B cell (primary cell): ENCODE measurements at regions not wholly inside any gene's neighbourhood (a gene's known extent, or its start where the extent isn't known, plus 50 kb on each side); places are given as distances from the start of the nearest gene placed in this dataset.

ENCODE experiments used
- ATAC-seq: fragments of 200-7000 bp; cut with Tn5 transposase; one replicate; pipeline ENCODE4 v1.10.0; 2021; ENCODE audit warnings: low read depth, mild to moderate bottlenecking, moderate number of reproducible peaks, moderate library complexity
- CTCF ChIA-PET: fragments of 350-600 bp; sonication (Branson Sonifier 250); formaldehyde crosslinking; loops from one replicate; lab custom pipeline; 2021; ENCODE audit warnings: antibody characterized with exemption, inconsistent platforms; lab: Charles Lee
- POLR2A ChIA-PET: fragments of 350-600 bp; sonication (Branson Sonifier 250); formaldehyde crosslinking; loops from one replicate; lab custom pipeline; 2021; ENCODE audit warnings: antibody characterized with exemption; lab: Charles Lee
- DNase-seq: peaks from one replicate; pipeline ENCODE4 v3.0.0; 2013
- H2AFZ ChIP-seq: 2 replicates; pipeline ENCODE4 v1.6.1; 2012; ENCODE audit warnings: mild to moderate bottlenecking, low read depth, low read length; ENCODE audit not compliant: insufficient read depth, poor library complexity, severe bottlenecking
- H3K27ac ChIP-seq, 2 donors: 1 replicate in 1 of 2; 2 replicates in 1 of 2; pipeline ENCODE4 v1.5.1; 2012 to 2013; ENCODE audit warnings: low read length in 2 of 2, mild to moderate bottlenecking in 2 of 2, moderate library complexity in 1 of 2
- H3K27me3 ChIP-seq, 4 experiments: fragments of 200-600 bp in 1 of 4; sonication (generic) in 1 of 4; replicated peaks in 1 of 4; 1 replicate in 2 of 4; 2 replicates in 2 of 4; pipeline versions ENCODE4 v1.6.1 to v1.7.0; 2013 to 2016; ENCODE audit warnings: low read length in 3 of 4, mild to moderate bottlenecking in 2 of 4, mixed read lengths in 1 of 4, moderate library complexity in 1 of 4; ENCODE audit not compliant: insufficient read depth in 4 of 4, control insufficient read depth in 3 of 4; ENCODE audit errors: control extremely low read depth in 1 of 4
- H3K36me3 ChIP-seq, 2 experiments: replicated peaks in 1 of 2; 1 replicate in 1 of 2; 2 replicates in 1 of 2; pipeline versions ENCODE4 v1.6.1 to v1.7.1; 2013; ENCODE audit warnings: low read length in 1 of 2; ENCODE audit not compliant: insufficient read depth in 2 of 2, control insufficient read depth in 1 of 2; ENCODE audit errors: control extremely low read depth in 1 of 2, extremely low read depth in 1 of 2
- H3K4me1 ChIP-seq, 2 donors: fragments of 200-600 bp in 1 of 2; sonication (generic) in 1 of 2; 1 replicate in 1 of 2; 2 replicates in 1 of 2; pipeline versions ENCODE4 v1.5.1 to v1.6.1; 2013 to 2017; ENCODE audit warnings: low read length in 2 of 2; ENCODE audit not compliant: control insufficient read depth in 2 of 2, insufficient read depth in 2 of 2
- H3K4me2 ChIP-seq: replicated peaks from 2 replicates; pipeline ENCODE3; 2012; ENCODE audit warnings: mild to moderate bottlenecking, low read depth, low read length; ENCODE audit not compliant: poor library complexity, severe bottlenecking
- H3K4me3 ChIP-seq, 5 experiments: fragments of 200-600 bp in 1 of 5; sonication (generic) in 1 of 5; 1 replicate in 3 of 5; 2 replicates in 2 of 5; pipeline versions ENCODE4 v1.5.1 to v1.7.0; 2011 to 2016; ENCODE audit warnings: low read length in 4 of 5, mild to moderate bottlenecking in 4 of 5, low read depth in 2 of 5, control low read depth in 1 of 5, moderate library complexity in 1 of 5; ENCODE audit not compliant: insufficient read depth in 1 of 5; ENCODE audit errors: control extremely low read depth in 1 of 5, extremely low read depth in 1 of 5
- H3K79me2 ChIP-seq: fragments of 200-600 bp; sonication (generic); one replicate; pipeline ENCODE4 v1.6.0; 2016; ENCODE audit warnings: low read length; ENCODE audit not compliant: control insufficient read depth, insufficient read depth
- H3K9ac ChIP-seq: fragments of 200-600 bp; sonication (generic); 2 replicates; pipeline ENCODE4 v1.6.1; 2017; ENCODE audit warnings: mild to moderate bottlenecking, low read length, moderate library complexity
- H3K9me3 ChIP-seq, 3 donors: one replicate each; pipeline versions ENCODE4 v1.6.1 to v1.7.1; 2013; ENCODE audit warnings: low read length in 2 of 3; ENCODE audit not compliant: control insufficient read depth in 2 of 3, insufficient read depth in 1 of 3; ENCODE audit errors: control extremely low read depth in 1 of 3
- H4K20me1 ChIP-seq: 2 replicates; pipeline ENCODE4 v1.6.0; 2012; ENCODE audit warnings: mild to moderate bottlenecking, low read length; ENCODE audit not compliant: insufficient read depth, control insufficient read depth, poor library complexity, severe bottlenecking
- H3K27ac Mint-ChIP-seq: one replicate; pipeline ENCODE4 v1.8.0; 2021; ENCODE audit warnings: mixed read lengths
- H3K27me3 Mint-ChIP-seq: one replicate; pipeline ENCODE4 v1.8.0; 2021; ENCODE audit warnings: mixed read lengths
- H3K4me1 Mint-ChIP-seq: one replicate; pipeline ENCODE4 v1.8.0; 2021; ENCODE audit warnings: mixed read lengths
- H3K4me3 Mint-ChIP-seq: one replicate; pipeline ENCODE4 v1.8.0; 2021; ENCODE audit warnings: mixed read lengths
- H3K9me3 Mint-ChIP-seq: one replicate; pipeline ENCODE4 v1.8.0; 2022; ENCODE audit warnings: mixed read lengths; ENCODE audit not compliant: insufficient read depth
- EZH2 ChIP-seq: IDR thresholded peaks from 2 replicates; pipeline ENCODE4 v1.6.1; 2012; ENCODE audit warnings: borderline replicate concordance, low read depth, mild to moderate bottlenecking, moderate library complexity, low read length; ENCODE audit not compliant: insufficient read depth, poor library complexity, severe bottlenecking
- WGBS: methylation state at CpG from one replicate; pipeline ENCODE4 v1.1.5; 2013; ENCODE audit warnings: missing lambda C conversion rate; ENCODE audit not compliant: insufficient coverage; 5-methylcytosine and 5-hydroxymethylcytosine counted together
- intact Hi-C: fragments of 100-400 bp; cut with micrococcal nuclease; formaldehyde crosslinking; loops from one replicate; pipeline ENCODE4 v1.10.0; 2022
- TF ChIP-seq, protein P1 (sequence below): fragments of 200-600 bp; IDR thresholded peaks from one replicate; pipeline ENCODE4 v1.8.0; 2022; ENCODE audit warnings: antibody characterized with exemption, mild to moderate bottlenecking

DNA sequence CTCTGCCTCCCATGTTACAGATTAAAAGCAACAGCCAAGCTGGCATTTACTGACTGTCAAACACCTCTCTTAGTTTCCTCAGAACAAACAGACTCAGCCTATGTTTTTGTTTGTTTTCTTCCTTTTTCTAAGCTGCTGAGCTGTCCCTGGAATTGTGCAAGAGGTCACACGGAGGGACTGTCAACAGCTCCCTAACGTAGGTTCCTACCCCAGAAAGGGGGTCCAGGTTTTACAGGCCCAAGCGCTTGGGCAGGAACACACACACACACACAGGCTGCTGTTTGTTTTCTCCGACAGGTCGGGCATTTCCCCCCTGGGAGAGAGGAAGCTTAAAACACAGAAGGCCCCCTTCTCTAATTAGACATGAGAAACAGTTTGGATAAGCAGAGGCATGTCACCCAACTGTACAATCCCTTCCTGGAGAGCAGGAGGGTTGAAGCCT, 739.6 kb upstream of the TBX3 start:
- Histone ChIP-seq H3K27ac (no peak overlapping the region), H3K9ac (no peak overlapping the region), H2AFZ (no peak overlapping the region), H3K4me2 (no peak overlapping the region), H3K4me3 (no peak overlapping the region), H3K4me1 (no peaks in the 10 kb centered on the region), H3K27me3 (no peaks in the 10 kb centered on the region), H3K79me2 (no peaks in the 10 kb centered on the region), H4K20me1 (no peaks in the 10 kb centered on the region), H3K36me3 (no peaks in the 10 kb centered on the region), H3K9me3 (no peaks in the 10 kb centered on the region)
- H3K4me3 Mint-ChIP-seq = no peak overlapping the region
- TF ChIP-seq, protein P1, sequence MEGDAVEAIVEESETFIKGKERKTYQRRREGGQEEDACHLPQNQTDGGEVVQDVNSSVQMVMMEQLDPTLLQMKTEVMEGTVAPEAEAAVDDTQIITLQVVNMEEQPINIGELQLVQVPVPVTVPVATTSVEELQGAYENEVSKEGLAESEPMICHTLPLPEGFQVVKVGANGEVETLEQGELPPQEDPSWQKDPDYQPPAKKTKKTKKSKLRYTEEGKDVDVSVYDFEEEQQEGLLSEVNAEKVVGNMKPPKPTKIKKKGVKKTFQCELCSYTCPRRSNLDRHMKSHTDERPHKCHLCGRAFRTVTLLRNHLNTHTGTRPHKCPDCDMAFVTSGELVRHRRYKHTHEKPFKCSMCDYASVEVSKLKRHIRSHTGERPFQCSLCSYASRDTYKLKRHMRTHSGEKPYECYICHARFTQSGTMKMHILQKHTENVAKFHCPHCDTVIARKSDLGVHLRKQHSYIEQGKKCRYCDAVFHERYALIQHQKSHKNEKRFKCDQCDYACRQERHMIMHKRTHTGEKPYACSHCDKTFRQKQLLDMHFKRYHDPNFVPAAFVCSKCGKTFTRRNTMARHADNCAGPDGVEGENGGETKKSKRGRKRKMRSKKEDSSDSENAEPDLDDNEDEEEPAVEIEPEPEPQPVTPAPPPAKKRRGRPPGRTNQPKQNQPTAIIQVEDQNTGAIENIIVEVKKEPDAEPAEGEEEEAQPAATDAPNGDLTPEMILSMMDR = no peak
- TF ChIP-seq EZH2 = no peak
- no peaks in the 10 kb centered on the region for H3K9me3 Mint-ChIP-seq
- 17% methylated on average over 2 of the region's 5 CpGs for WGBS
- ATAC-seq (no peak), DNase-seq (no peak)
- ChIA-PET POLR2A (no interaction called here), CTCF (no interaction called here)
- H3K27me3 Mint-ChIP-seq = no peaks in the 10 kb centered on the region
- H3K27ac Mint-ChIP-seq = no peak overlapping the region
- H3K4me1 Mint-ChIP-seq = no peaks in the 10 kb centered on the region
- intact Hi-C loops = no loop called here

DNA sequence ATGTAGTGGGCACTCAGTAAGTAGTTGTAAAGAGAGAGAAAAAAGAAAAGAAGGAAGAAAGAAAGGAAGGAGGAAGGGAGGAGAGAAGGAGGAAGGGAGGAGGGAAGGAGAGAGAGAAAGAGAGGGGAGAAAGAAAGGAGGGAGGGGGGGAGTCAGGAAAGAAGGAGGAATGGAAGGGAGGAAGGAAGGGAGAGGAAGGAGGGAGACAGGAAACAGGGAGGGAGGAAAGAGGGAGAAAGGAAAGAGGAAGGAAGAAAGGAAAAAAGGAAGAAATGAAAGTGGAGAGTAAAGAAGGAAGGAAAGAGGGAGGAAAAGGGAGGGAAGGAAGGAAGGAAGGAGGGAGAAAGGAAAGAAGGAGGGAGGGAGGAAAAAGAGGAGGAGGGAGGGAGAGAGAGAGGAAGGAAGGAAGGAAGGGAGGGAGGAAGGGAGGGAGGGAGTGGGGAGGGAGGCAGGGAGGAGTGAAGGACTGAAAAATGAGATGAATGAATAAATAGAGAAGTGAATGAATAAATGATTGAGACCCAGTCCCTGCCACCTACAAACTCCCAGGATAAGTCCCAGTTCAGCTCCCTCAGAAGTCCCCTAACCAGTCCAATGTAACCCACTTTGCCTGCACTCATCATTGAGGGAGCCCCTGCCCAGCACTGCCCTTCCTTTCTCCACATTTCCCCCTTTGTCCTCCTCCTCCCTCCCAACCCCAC, 739.0 kb upstream of the TBX3 start:
- no peaks in the 10 kb centered on the region for H4K20me1 ChIP-seq
- no peak overlapping the region for H3K4me2 ChIP-seq
- ATAC-seq (no peak), DNase-seq (no peak)
- Mint-ChIP-seq H3K27me3 (no peaks in the 10 kb centered on the region), H3K4me1 (no peaks in the 10 kb centered on the region), H3K27ac (no peak overlapping the region), H3K4me3 (no peak overlapping the region), H3K9me3 (no peaks in the 10 kb centered on the region)
- H3K79me2 ChIP-seq = no peaks in the 10 kb centered on the region
- no peaks in the 10 kb centered on the region for H3K9me3 ChIP-seq
- no peak overlapping the region for H3K4me3 ChIP-seq
- TF ChIP-seq, protein P1 = no peak
- no peak for TF ChIP-seq EZH2
- H3K9ac ChIP-seq = no peak overlapping the region
- POLR2A ChIA-PET = no interaction called here
- H3K36me3 ChIP-seq = no peaks in the 10 kb centered on the region
- no peak overlapping the region for H3K27ac ChIP-seq
- intact Hi-C loops = no loop called here
- H2AFZ ChIP-seq = no peak overlapping the region
- CTCF ChIA-PET = no interaction called here
- no peaks in the 10 kb centered on the region for H3K27me3 ChIP-seq
- H3K4me1 ChIP-seq = no peaks in the 10 kb centered on the region
